NCI-H1436 treated with DMSO at 0.1 percent for 48 hours (cell line): ENCODE measurements at regions not wholly inside any gene's neighbourhood (a gene's known extent, or its start where the extent isn't known, plus 50 kb on each side); places are given as distances from the start of the nearest gene placed in this dataset.

Source experiments
- DNase-seq: peaks from one replicate; lab custom pipeline; 2025; lab: John Stamatoyannopoulos, UW

- DNase-seq = no peak
Observed at GRCh38 chr4:106425576-106425975, 57.0 kb upstream of the GIMD1 start.

- DNase-seq = no peak
Observed at GRCh38 chr4:106424426-106424825, 55.8 kb upstream of the GIMD1 start.

GRCh38 chr4:106423791-106424190 lies 55.2 kb upstream of the GIMD1 start:
- DNase-seq = no peak

- no peak for DNase-seq
Observed at GRCh38 chr4:106422766-106423165, 54.2 kb upstream of the GIMD1 start.

GRCh38 chr4:106421441-106422296 lies 53.1 kb upstream of the GIMD1 start:
- no peak for DNase-seq

GRCh38 chr4:106418444-106418843 lies 49.9 kb upstream of the GIMD1 start:
- DNase-seq = no peak
